Kidney (tissue), 13 donors: ENCODE measurements at regions not wholly inside any gene's neighbourhood (a gene's known extent, or its start where the extent isn't known, plus 50 kb on each side); places are given as distances from the start of the nearest gene placed in this dataset.

Experiments used
- DNase-seq, 5 donors: peaks; one replicate each; pipeline ENCODE4 v3.0.0-alpha.2; 2013 to 2020
- FAIRE-seq: peaks from 2 replicates; lab custom pipeline; 2012; peaks lifted over from hg19 to GRCh38; lab: Jason Lieb, UNC
- H3K27ac ChIP-seq, 2 donors: one replicate each; pipeline ENCODE4 v1.7.0; 2013; ENCODE audit warnings: low read depth in 2 of 2, low read length in 2 of 2, inconsistent platforms in 1 of 2
- H3K27me3 ChIP-seq: one replicate; pipeline ENCODE4 v1.7.1; 2013; ENCODE audit warnings: low read length, inconsistent platforms; ENCODE audit not compliant: control insufficient read depth, insufficient read depth
- H3K36me3 ChIP-seq, 3 donors: one replicate each; pipeline versions ENCODE4 v1.7.0 to v1.7.1; 2013; ENCODE audit warnings: low read length in 3 of 3, control low read depth in 1 of 3, inconsistent platforms in 1 of 3; ENCODE audit not compliant: insufficient read depth in 3 of 3, control insufficient read depth in 2 of 3
- H3K4me1 ChIP-seq, 3 donors: one replicate each; pipeline versions ENCODE4 v1.7.0 to v1.7.1; 2013; ENCODE audit warnings: low read length in 3 of 3, inconsistent platforms in 1 of 3, low read depth in 1 of 3; ENCODE audit not compliant: control insufficient read depth in 2 of 3, insufficient read depth in 2 of 3
- H3K4me3 ChIP-seq, 3 donors: one replicate each; pipeline versions ENCODE4 v1.7.0 to v1.8.1; 2013; ENCODE audit warnings: low read length in 3 of 3, control low read depth in 1 of 3, inconsistent platforms in 1 of 3
- H3K9ac ChIP-seq, 3 donors: one replicate each; pipeline versions ENCODE4 v1.7.0 to v1.7.1; 2013; ENCODE audit warnings: low read length in 3 of 3, control low read depth in 1 of 3, inconsistent platforms in 1 of 3
- H3K9me3 ChIP-seq, 3 donors: one replicate each; pipeline versions ENCODE4 v1.7.0 to v1.7.1; 2013; ENCODE audit warnings: low read length in 3 of 3, control low read depth in 1 of 3, inconsistent platforms in 1 of 3; ENCODE audit not compliant: control insufficient read depth in 2 of 3, insufficient read depth in 1 of 3
- CTCF ChIP-seq: IDR thresholded peaks from 3 replicates; pipeline ENCODE4 v1.5.1; 2012; ENCODE audit warnings: mild to moderate bottlenecking, moderate library complexity, borderline replicate concordance; ENCODE audit not compliant: insufficient read depth; ENCODE audit errors: extremely low read depth
- intact Hi-C: fragments of 100-400 bp; cut with DNase I; formaldehyde crosslinking; loops from one replicate; pipeline ENCODE4 v1.11.1; 2022
- donor health status: control.
- donor health status: control.
- donor health status: control.
- donor health status: control.
- donor health status: control.
- donor health status: DM: yes; HTN: yes; CAD: no.
- donor health status: Normal renal cell carcinoma (clear cell type).

- Histone ChIP-seq H3K27me3 (no peaks in the 10 kb centered on the region), H3K9me3 (no peaks in the 10 kb centered on the region), H3K27ac (no peak overlapping the region), H3K9ac (no peak overlapping the region), H3K4me3 (no peak overlapping the region), H3K36me3 (no peaks in the 10 kb centered on the region), H3K4me1 (no peaks in the 10 kb centered on the region)
- no peak for TF ChIP-seq CTCF
- FAIRE-seq = no peak
- DNase-seq = no peak
- intact Hi-C loops = no loop called here
These were observed 141.8 kb upstream of the ST6GAL2 start for GRCh38 chr2:107027810-107028209.

- TF ChIP-seq CTCF = no peak
- Histone ChIP-seq H3K27me3 (no peaks in the 10 kb centered on the region), H3K36me3 (no peaks in the 10 kb centered on the region), H3K4me3 (no peak overlapping the region), H3K27ac (no peak overlapping the region), H3K4me1 (no peaks in the 10 kb centered on the region), H3K9me3 (no peaks in the 10 kb centered on the region), H3K9ac (no peak overlapping the region)
- no peak for DNase-seq
- FAIRE-seq = no peak
- intact Hi-C loops = no loop called here
These were observed 142.7 kb upstream of the ST6GAL2 start for GRCh38 chr2:107028661-107029060.

- no peak for FAIRE-seq
- H3K4me1 ChIP-seq = no peaks in the 10 kb centered on the region
- H3K9ac ChIP-seq = no peak overlapping the region
- no peaks in the 10 kb centered on the region for H3K36me3 ChIP-seq
- H3K27me3 ChIP-seq = no peaks in the 10 kb centered on the region
- no peak overlapping the region for H3K27ac ChIP-seq
- intact Hi-C loops = no loop called here
- DNase-seq = no peak
- H3K9me3 ChIP-seq = no peaks in the 10 kb centered on the region
- no peak overlapping the region for H3K4me3 ChIP-seq
- no peak for TF ChIP-seq CTCF
These were observed 150.3 kb upstream of the ST6GAL2 start for GRCh38 chr2:107036293-107036692.

GRCh38 chr2:107062173-107062572 lies 176.2 kb upstream of the ST6GAL2 start:
- TF ChIP-seq CTCF = no peak
- Histone ChIP-seq H3K27ac (no peak overlapping the region), H3K27me3 (no peaks in the 10 kb centered on the region), H3K9ac (no peak overlapping the region), H3K4me1 (peaks cover 0 to 9% (median 0%) of the 10 kb centered on the region in 3 donors), H3K4me3 (no peak overlapping the region), H3K9me3 (no peaks in the 10 kb centered on the region), H3K36me3 (no peaks in the 10 kb centered on the region)
- DNase-seq (no peak), FAIRE-seq (no peak)
- intact Hi-C loops = no loop called here
